HG03196 (cell line): ENCODE measurements at regions not wholly inside any gene's neighbourhood (a gene's known extent, or its start where the extent isn't known, plus 50 kb on each side); places are given as distances from the start of the nearest gene placed in this dataset.

Source experiments
- ATAC-seq: cut with Tn5 transposase; IDR thresholded peaks from one replicate; pipeline ENCODE4 v1.9.1; 2021; ENCODE audit not compliant: unreplicated experiment

- no peak for ATAC-seq
These were observed 322.8 kb downstream of the ZNF621 start for GRCh38 chr3:40847551-40847992.

- no peak for ATAC-seq
These were observed 323.7 kb downstream of the ZNF621 start for GRCh38 chr3:40848421-40848820.

GRCh38 chr3:40850861-40851260, 326.1 kb downstream of the ZNF621 start:
- no peak for ATAC-seq

- ATAC-seq, result no peak
These were observed 327.1 kb downstream of the ZNF621 start for GRCh38 chr3:40851836-40852235.

GRCh38 chr3:40852712-40853111, 328.0 kb downstream of the ZNF621 start:
- no peak for ATAC-seq

GRCh38 chr3:40853474-40853873, 328.7 kb downstream of the ZNF621 start:
- no peak for ATAC-seq

GRCh38 chr3:40855871-40856270, 331.1 kb downstream of the ZNF621 start:
- no peak for ATAC-seq

- ATAC-seq, result no peak
These were observed 333.8 kb downstream of the ZNF621 start for GRCh38 chr3:40858364-40859115.

- no peak for ATAC-seq
These were observed 336.4 kb upstream of the CTNNB1 start for GRCh38 chr3:40862946-40863345.

- ATAC-seq, result no peak
These were observed 335.0 kb upstream of the CTNNB1 start for GRCh38 chr3:40864146-40864782.

GRCh38 chr3:40864915-40865314, 334.4 kb upstream of the CTNNB1 start:
- ATAC-seq, result no peak

- no peak for ATAC-seq
These were observed 331.5 kb upstream of the CTNNB1 start for GRCh38 chr3:40867797-40868196.

- ATAC-seq, result no peak
These were observed 330.3 kb upstream of the CTNNB1 start for GRCh38 chr3:40869013-40869412.

- ATAC-seq, result no peak
These were observed 329.4 kb upstream of the CTNNB1 start for GRCh38 chr3:40869939-40870338.

GRCh38 chr3:40871394-40871793, 327.9 kb upstream of the CTNNB1 start:
- ATAC-seq, result no peak

GRCh38 chr3:40872258-40872920, 326.9 kb upstream of the CTNNB1 start:
- ATAC-seq, result no peak

GRCh38 chr3:40873476-40873875, 325.8 kb upstream of the CTNNB1 start:
- ATAC-seq, result no peak

GRCh38 chr3:40873934-40874699, 325.2 kb upstream of the CTNNB1 start:
- ATAC-seq, result no peak

- no peak for ATAC-seq
These were observed 323.7 kb upstream of the CTNNB1 start for GRCh38 chr3:40875581-40875980.

- no peak for ATAC-seq
These were observed 323.3 kb upstream of the CTNNB1 start for GRCh38 chr3:40876009-40876408.

GRCh38 chr3:40876496-40876895, 322.8 kb upstream of the CTNNB1 start:
- no peak for ATAC-seq
